ENCODE measurements at regions not wholly inside any gene's neighbourhood (a gene's known extent, or its start where the extent isn't known, plus 50 kb on each side); places are given as distances from the start of the nearest gene placed in this dataset.

DNA sequence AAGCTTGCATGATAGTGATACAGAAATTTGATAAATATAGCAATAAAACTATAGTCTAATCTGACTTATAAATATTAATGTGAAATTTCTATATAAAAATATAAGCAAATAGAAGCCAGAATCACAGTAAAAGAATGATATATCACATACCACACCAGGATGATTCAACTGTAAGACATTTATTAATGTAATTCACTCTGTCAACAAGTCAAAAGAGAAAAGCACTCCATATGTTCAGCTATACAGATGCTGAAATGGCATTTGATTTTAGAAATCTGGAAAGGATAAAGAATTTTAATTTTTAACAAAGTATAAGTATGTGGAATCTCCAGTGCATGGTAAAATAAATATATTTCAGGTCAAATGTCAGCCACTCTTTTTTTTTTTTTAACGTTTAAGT, 372.4 kb downstream of the KCNN2 start:
- Histone ChIP-seq H3K9me2 (ENCODE audit: insufficient read depth) (no peaks in the 10 kb centered on the region), H3K36me3 (ENCODE audit: low read depth) (no peaks in the 10 kb centered on the region), H3F3A (ENCODE audit: insufficient read depth) (no peaks in the 10 kb centered on the region), H3K9me3 (ENCODE audit: low read depth) (no peaks in the 10 kb centered on the region), H3K27me3 (replicated peaks; ENCODE audit: insufficient read depth) (no peaks in the 10 kb centered on the region), H3K9ac (no peak overlapping the region), H3K4me2 (ENCODE audit: unreplicated experiment) (no peak overlapping the region), H3K27ac (no peak overlapping the region), H3K4me1 (ENCODE audit: insufficient read depth) (no peaks in the 10 kb centered on the region), H2AFZ (no peak overlapping the region), H3K79me2 (ENCODE audit: insufficient read depth) (no peaks in the 10 kb centered on the region), H3K4me3 (no peak overlapping the region), H4K20me1 (ENCODE audit: insufficient read depth) (no peaks in the 10 kb centered on the region)
- in situ Hi-C loops (cut with MboI), result no loop called here
- 5 to 6% methylated on average over 1 of the region's 1 CpG for WGBS, 2 experiments (ENCODE audit: low coverage in 1 of 2, low lambda C conversion rate in 2 of 2, missing lambda C conversion rate in 2 of 2)
- DNase-seq, result no peak
- no peak for TF ChIP-seq EZH2 (IDR thresholded peaks at IDR 0.05; ENCODE audit: insufficient read depth, poor library complexity, severe bottlenecking)
- TF ChIP-seq EZH2phosphoT487 (IDR thresholded peaks at IDR 0.05; ENCODE audit: insufficient read depth, low read depth), result no peak

DNA sequence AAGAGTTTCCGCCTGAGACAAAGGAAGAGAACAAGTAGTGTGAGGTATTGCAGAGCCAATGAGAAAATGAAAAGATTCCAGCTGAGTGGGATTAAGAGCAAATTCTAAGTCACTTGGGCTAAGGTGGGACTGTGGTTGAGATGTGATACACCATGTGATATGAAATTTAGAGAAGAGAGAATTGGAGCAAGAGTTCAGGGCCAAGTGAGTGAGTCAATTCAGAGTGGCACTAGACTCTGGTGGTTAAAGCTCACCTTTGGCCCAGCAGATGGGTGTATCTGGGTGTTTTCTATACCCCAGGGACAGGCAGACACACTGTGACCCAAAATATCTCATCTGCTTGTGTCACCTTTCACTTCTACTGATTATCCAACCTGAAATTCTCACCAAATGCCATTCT, 368.1 kb downstream of the KCNN2 start:
- H3K27me3 ChIP-seq (replicated peaks; ENCODE audit: insufficient read depth), result no peaks in the 10 kb centered on the region
- no peaks in the 10 kb centered on the region for H3K9me2 ChIP-seq (ENCODE audit: insufficient read depth)
- TF ChIP-seq EZH2 (IDR thresholded peaks at IDR 0.05; ENCODE audit: insufficient read depth, poor library complexity, severe bottlenecking) (no peak), EZH2phosphoT487 (IDR thresholded peaks at IDR 0.05; ENCODE audit: insufficient read depth, low read depth) (no peak)
- no peaks in the 10 kb centered on the region for H3K79me2 ChIP-seq (ENCODE audit: insufficient read depth)
- no peak overlapping the region for H3K4me2 ChIP-seq (ENCODE audit: unreplicated experiment)
- H4K20me1 ChIP-seq (ENCODE audit: insufficient read depth), result no peaks in the 10 kb centered on the region
- no peak overlapping the region for H3K27ac ChIP-seq
- H3F3A ChIP-seq (ENCODE audit: insufficient read depth), result no peaks in the 10 kb centered on the region
- 45 to 50% methylated on average over 1 of the region's 1 CpG for WGBS, 2 experiments (ENCODE audit: low coverage in 1 of 2, low lambda C conversion rate in 2 of 2, missing lambda C conversion rate in 2 of 2)
- in situ Hi-C loops (cut with MboI), result no loop called here
- H3K4me3 ChIP-seq, result no peak overlapping the region
- no peak for DNase-seq
- H3K9ac ChIP-seq, result no peak overlapping the region
- no peaks in the 10 kb centered on the region for H3K36me3 ChIP-seq (ENCODE audit: low read depth)
- H2AFZ ChIP-seq, result no peak overlapping the region
- H3K9me3 ChIP-seq (ENCODE audit: low read depth), result no peaks in the 10 kb centered on the region
- H3K4me1 ChIP-seq (ENCODE audit: insufficient read depth), result no peaks in the 10 kb centered on the region

DNA sequence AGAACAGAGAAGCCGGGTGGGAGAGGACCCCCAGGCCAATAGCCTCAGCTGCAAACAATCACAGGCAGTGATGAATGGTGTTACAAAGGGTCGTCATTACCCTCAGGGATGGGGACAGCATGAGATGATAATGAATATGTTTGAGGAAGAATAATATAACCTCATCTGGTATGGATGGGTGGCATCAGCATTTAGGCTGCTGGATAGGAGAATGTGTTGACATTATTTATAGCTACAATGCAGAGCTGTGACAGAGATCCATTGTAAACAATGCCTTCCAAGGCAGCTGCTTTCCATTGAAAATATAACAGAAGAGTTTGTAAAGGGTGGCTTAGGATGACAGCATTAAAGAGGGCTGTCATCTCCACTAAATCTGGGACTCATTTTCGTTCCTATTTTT, 365.5 kb downstream of the KCNN2 start:
- WGBS, 2 experiments (ENCODE audit: low coverage in 1 of 2, low lambda C conversion rate in 2 of 2, missing lambda C conversion rate in 2 of 2), result 0 to 3% methylated on average over 3 of the region's 3 CpGs
- H3K9ac ChIP-seq, result no peak overlapping the region
- no peaks in the 10 kb centered on the region for H3K79me2 ChIP-seq (ENCODE audit: insufficient read depth)
- in situ Hi-C loops (cut with MboI), result no loop called here
- no peak overlapping the region for H3K27ac ChIP-seq
- H4K20me1 ChIP-seq (ENCODE audit: insufficient read depth), result no peaks in the 10 kb centered on the region
- H3K9me3 ChIP-seq (ENCODE audit: low read depth), result no peaks in the 10 kb centered on the region
- no peak overlapping the region for H3K4me3 ChIP-seq
- H3K9me2 ChIP-seq (ENCODE audit: insufficient read depth), result no peaks in the 10 kb centered on the region
- TF ChIP-seq EZH2phosphoT487 (IDR thresholded peaks at IDR 0.05; ENCODE audit: insufficient read depth, low read depth), result no peak
- TF ChIP-seq EZH2 (IDR thresholded peaks at IDR 0.05; ENCODE audit: insufficient read depth, poor library complexity, severe bottlenecking), result no peak
- no peaks in the 10 kb centered on the region for H3F3A ChIP-seq (ENCODE audit: insufficient read depth)
- no peak overlapping the region for H3K4me2 ChIP-seq (ENCODE audit: unreplicated experiment)
- no peaks in the 10 kb centered on the region for H3K36me3 ChIP-seq (ENCODE audit: low read depth)
- no peak for DNase-seq
- no peaks in the 10 kb centered on the region for H3K4me1 ChIP-seq (ENCODE audit: insufficient read depth)
- no peak overlapping the region for H2AFZ ChIP-seq
- H3K27me3 ChIP-seq (replicated peaks; ENCODE audit: insufficient read depth), result no peaks in the 10 kb centered on the region

DNA sequence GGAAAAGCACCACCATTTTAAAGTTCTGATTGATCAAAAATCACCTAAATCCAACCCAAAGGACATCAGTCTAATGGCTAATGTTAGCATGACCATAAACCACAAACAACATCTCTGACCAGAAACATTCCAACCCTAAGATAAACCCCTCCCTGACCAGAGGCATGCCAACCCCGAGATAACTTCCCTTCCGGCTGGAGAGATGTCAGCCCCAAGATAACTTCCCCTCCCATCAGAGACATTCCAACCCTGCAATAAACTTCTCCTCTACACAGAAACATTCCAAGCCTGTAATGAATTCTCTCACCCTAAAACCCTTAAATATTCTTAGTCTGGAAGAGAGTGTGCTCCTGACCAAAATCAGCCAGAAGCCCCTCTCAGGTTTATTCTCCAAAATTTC, 364.3 kb downstream of the KCNN2 start:
- no peaks in the 10 kb centered on the region for H4K20me1 ChIP-seq (ENCODE audit: insufficient read depth)
- TF ChIP-seq EZH2 (IDR thresholded peaks at IDR 0.05; ENCODE audit: insufficient read depth, poor library complexity, severe bottlenecking) (no peak), EZH2phosphoT487 (IDR thresholded peaks at IDR 0.05; ENCODE audit: insufficient read depth, low read depth) (no peak)
- H3F3A ChIP-seq (ENCODE audit: insufficient read depth), result no peaks in the 10 kb centered on the region
- no peaks in the 10 kb centered on the region for H3K9me3 ChIP-seq (ENCODE audit: low read depth)
- no peaks in the 10 kb centered on the region for H3K9me2 ChIP-seq (ENCODE audit: insufficient read depth)
- no peaks in the 10 kb centered on the region for H3K27me3 ChIP-seq (replicated peaks; ENCODE audit: insufficient read depth)
- no peak overlapping the region for H3K4me2 ChIP-seq (ENCODE audit: unreplicated experiment)
- no peak overlapping the region for H3K4me3 ChIP-seq
- 22 to 35% methylated on average over 2 of the region's 2 CpGs for WGBS, 2 experiments (ENCODE audit: low coverage in 1 of 2, low lambda C conversion rate in 2 of 2, missing lambda C conversion rate in 2 of 2)
- H3K36me3 ChIP-seq (ENCODE audit: low read depth), result no peaks in the 10 kb centered on the region
- no peak overlapping the region for H2AFZ ChIP-seq
- H3K79me2 ChIP-seq (ENCODE audit: insufficient read depth), result no peaks in the 10 kb centered on the region
- DNase-seq, result no peak
- no peak overlapping the region for H3K9ac ChIP-seq
- in situ Hi-C loops (cut with MboI), result no loop called here
- no peak overlapping the region for H3K27ac ChIP-seq
- H3K4me1 ChIP-seq (ENCODE audit: insufficient read depth), result no peaks in the 10 kb centered on the region

DNA sequence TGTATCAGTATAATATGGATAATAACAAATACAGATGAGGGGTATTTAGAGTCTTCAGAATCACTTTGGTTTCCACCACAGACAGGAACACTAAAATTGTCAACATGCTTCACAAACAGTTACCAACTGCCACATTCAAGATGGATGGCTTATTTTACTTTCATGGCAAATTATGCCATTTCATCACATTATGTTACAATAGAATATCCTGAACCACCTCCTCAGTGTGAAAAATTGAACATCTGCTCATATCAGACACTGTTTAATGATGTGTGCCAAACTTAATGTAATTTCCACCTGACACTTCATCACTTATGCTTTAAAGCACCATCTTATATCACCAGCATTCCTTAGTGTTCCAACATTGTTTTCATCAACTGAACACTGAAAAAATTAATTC, 357.4 kb downstream of the KCNN2 start:
- no peak overlapping the region for H3K4me2 ChIP-seq (ENCODE audit: unreplicated experiment)
- H3K9ac ChIP-seq, result no peak overlapping the region
- no peaks in the 10 kb centered on the region for H3K9me2 ChIP-seq (ENCODE audit: insufficient read depth)
- H3K4me1 ChIP-seq (ENCODE audit: insufficient read depth), result no peaks in the 10 kb centered on the region
- H3K79me2 ChIP-seq (ENCODE audit: insufficient read depth), result no peaks in the 10 kb centered on the region
- in situ Hi-C loops (cut with MboI), result no loop called here
- no peak for DNase-seq
- H3K4me3 ChIP-seq, result no peak overlapping the region
- TF ChIP-seq EZH2 (IDR thresholded peaks at IDR 0.05; ENCODE audit: insufficient read depth, poor library complexity, severe bottlenecking) (no peak), EZH2phosphoT487 (IDR thresholded peaks at IDR 0.05; ENCODE audit: insufficient read depth, low read depth) (no peak)
- H3K27me3 ChIP-seq (replicated peaks; ENCODE audit: insufficient read depth), result no peaks in the 10 kb centered on the region
- H2AFZ ChIP-seq, result no peak overlapping the region
- no peak overlapping the region for H3K27ac ChIP-seq
- no peaks in the 10 kb centered on the region for H4K20me1 ChIP-seq (ENCODE audit: insufficient read depth)
- H3K9me3 ChIP-seq (ENCODE audit: low read depth), result no peaks in the 10 kb centered on the region
- no peaks in the 10 kb centered on the region for H3F3A ChIP-seq (ENCODE audit: insufficient read depth)
- H3K36me3 ChIP-seq (ENCODE audit: low read depth), result no peaks in the 10 kb centered on the region

Data from GM23248 (cell line).